ENCODE measurements at regions not wholly inside any gene's neighbourhood (a gene's known extent, or its start where the extent isn't known, plus 50 kb on each side); places are given as distances from the start of the nearest gene placed in this dataset.

- Histone ChIP-seq H3K9me3 (ENCODE audit: insufficient read depth, low read depth, low read length) (no peaks in the 10 kb centered on the region), H3K36me3 (ENCODE audit: insufficient read depth, low read length) (no peaks in the 10 kb centered on the region), H3K27me3 (ENCODE audit: insufficient read depth, low read length) (no peaks in the 10 kb centered on the region), H3K4me1 (ENCODE audit: insufficient read depth, low read length) (no peaks in the 10 kb centered on the region), H3K27ac (ENCODE audit: low read depth, low read length) (no peak overlapping the region), H3K9ac (ENCODE audit: low read depth, low read length) (no peak overlapping the region), H3K4me3 (ENCODE audit: low read length) (no peak overlapping the region)
- WGBS = 95% methylated on average over 9 of the region's 9 CpGs
Measured at GRCh38 chr10:57513637-57514036, 754.1 kb downstream of the IPMK start.

GRCh38 chr10:57507788-57508187 is 759.9 kb downstream of the IPMK start:
- H3K9me3 ChIP-seq (ENCODE audit: insufficient read depth, low read depth, low read length) = peaks cover 8% of the 10 kb centered on the region
- WGBS = 78% methylated on average over 5 of the region's 5 CpGs
- H3K36me3 ChIP-seq (ENCODE audit: insufficient read depth, low read length) = no peaks in the 10 kb centered on the region
- no peaks in the 10 kb centered on the region for H3K4me1 ChIP-seq (ENCODE audit: insufficient read depth, low read length)
- H3K27me3 ChIP-seq (ENCODE audit: insufficient read depth, low read length) = no peaks in the 10 kb centered on the region
- no peak overlapping the region for H3K27ac ChIP-seq (ENCODE audit: low read depth, low read length)
- H3K4me3 ChIP-seq (ENCODE audit: low read length) = no peak overlapping the region
- no peak overlapping the region for H3K9ac ChIP-seq (ENCODE audit: low read depth, low read length)

- Histone ChIP-seq H3K36me3 (ENCODE audit: insufficient read depth, low read length) (no peaks in the 10 kb centered on the region), H3K27me3 (ENCODE audit: insufficient read depth, low read length) (no peaks in the 10 kb centered on the region), H3K9ac (ENCODE audit: low read depth, low read length) (no peak overlapping the region), H3K4me1 (ENCODE audit: insufficient read depth, low read length) (no peaks in the 10 kb centered on the region), H3K9me3 (ENCODE audit: insufficient read depth, low read depth, low read length) (peaks cover 8% of the 10 kb centered on the region), H3K4me3 (ENCODE audit: low read length) (no peak overlapping the region), H3K27ac (ENCODE audit: low read depth, low read length) (no peak overlapping the region)
- WGBS = 89% methylated on average over 10 of the region's 10 CpGs
Measured at GRCh38 chr10:57506414-57507094, 761.1 kb downstream of the IPMK start.

- WGBS = 96% methylated on average over 2 of the region's 2 CpGs
Measured at GRCh38 chr10:57494486-57494885, 773.2 kb downstream of the IPMK start.

DNA sequence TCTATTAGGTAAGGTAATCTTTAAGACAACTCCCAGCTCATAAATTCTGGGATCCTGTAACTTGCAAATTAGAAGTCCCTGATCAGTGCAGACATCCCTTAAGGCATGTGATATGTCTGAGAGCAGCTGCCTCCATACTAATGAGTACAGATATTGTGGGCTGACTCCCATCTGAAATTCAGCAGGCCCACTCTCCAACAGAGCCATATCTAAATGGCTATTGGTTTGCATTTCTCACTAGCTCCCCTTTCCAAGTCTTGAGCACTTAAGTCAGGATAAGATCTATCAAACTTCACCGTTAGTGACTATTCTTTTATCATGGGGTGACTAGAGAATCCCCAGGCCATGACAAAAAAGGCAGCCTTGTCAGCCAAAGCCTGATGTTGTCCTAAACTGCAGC is 785.4 kb downstream of the IPMK start:
- H3K4me1 ChIP-seq (ENCODE audit: insufficient read depth, low read length) = no peaks in the 10 kb centered on the region
- no peak overlapping the region for H3K4me3 ChIP-seq (ENCODE audit: low read length)
- H3K9ac ChIP-seq (ENCODE audit: low read depth, low read length) = no peak overlapping the region
- no peaks in the 10 kb centered on the region for H3K9me3 ChIP-seq (ENCODE audit: insufficient read depth, low read depth, low read length)
- H3K27ac ChIP-seq (ENCODE audit: low read depth, low read length) = no peak overlapping the region
- H3K36me3 ChIP-seq (ENCODE audit: insufficient read depth, low read length) = no peaks in the 10 kb centered on the region
- WGBS = 87% methylated on average over 1 of the region's 1 CpG
- H3K27me3 ChIP-seq (ENCODE audit: insufficient read depth, low read length) = no peaks in the 10 kb centered on the region

More at GRCh38 chr10:57494486-57494885, 773.2 kb downstream of the IPMK start:
- Histone ChIP-seq H3K4me3 (ENCODE audit: low read length) (no peak overlapping the region), H3K4me1 (ENCODE audit: insufficient read depth, low read length) (no peaks in the 10 kb centered on the region), H3K36me3 (ENCODE audit: insufficient read depth, low read length) (no peaks in the 10 kb centered on the region), H3K9ac (ENCODE audit: low read depth, low read length) (no peak overlapping the region), H3K27ac (ENCODE audit: low read depth, low read length) (no peak overlapping the region), H3K27me3 (ENCODE audit: insufficient read depth, low read length) (no peaks in the 10 kb centered on the region), H3K9me3 (ENCODE audit: insufficient read depth, low read depth, low read length) (no peaks in the 10 kb centered on the region)

DNA sequence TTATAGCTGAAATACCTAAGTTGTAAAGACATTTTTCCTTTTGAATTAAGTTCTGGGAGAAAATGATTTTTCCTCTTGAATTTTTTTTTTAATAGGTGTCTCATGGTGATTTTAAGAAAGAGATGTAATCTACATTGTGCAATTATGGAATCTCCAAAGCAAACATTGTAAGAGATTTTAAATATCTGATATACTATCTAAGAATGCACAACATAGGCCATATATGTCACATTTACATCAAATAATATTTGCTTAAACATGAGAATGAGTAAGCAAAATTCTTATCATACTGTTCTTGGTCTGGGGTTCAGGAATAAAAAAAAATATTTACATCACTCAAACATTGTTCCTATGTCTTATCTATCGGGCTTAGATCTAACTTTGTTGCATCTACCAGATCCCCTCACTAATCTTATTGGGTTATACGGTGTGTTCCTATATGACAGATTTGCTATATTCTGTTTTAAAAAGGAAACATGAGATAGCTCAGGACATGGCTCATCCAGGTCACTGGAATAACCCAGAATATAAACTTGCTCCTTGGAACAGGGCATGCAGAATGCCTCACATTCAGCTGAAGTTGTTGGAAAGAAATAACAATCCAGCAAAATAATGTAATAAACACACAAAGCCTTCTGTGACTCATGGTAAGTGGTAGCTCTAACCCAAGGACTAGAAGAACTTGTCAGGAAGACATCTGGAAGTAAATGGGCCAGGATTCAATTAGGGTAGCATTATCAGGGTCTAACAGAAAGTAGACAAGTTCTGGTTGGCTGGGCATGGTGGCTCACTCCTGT is 794.7 kb downstream of the IPMK start:
- no peaks in the 10 kb centered on the region for H3K36me3 ChIP-seq (ENCODE audit: insufficient read depth, low read length)
- no peaks in the 10 kb centered on the region for H3K9me3 ChIP-seq (ENCODE audit: insufficient read depth, low read depth, low read length)
- no peak overlapping the region for H3K4me3 ChIP-seq (ENCODE audit: low read length)
- 100% methylated on average over 2 of the region's 2 CpGs for WGBS
- no peaks in the 10 kb centered on the region for H3K27me3 ChIP-seq (ENCODE audit: insufficient read depth, low read length)
- H3K4me1 ChIP-seq (ENCODE audit: insufficient read depth, low read length) = no peaks in the 10 kb centered on the region
- H3K27ac ChIP-seq (ENCODE audit: low read depth, low read length) = no peak overlapping the region
- H3K9ac ChIP-seq (ENCODE audit: low read depth, low read length) = no peak overlapping the region

DNA sequence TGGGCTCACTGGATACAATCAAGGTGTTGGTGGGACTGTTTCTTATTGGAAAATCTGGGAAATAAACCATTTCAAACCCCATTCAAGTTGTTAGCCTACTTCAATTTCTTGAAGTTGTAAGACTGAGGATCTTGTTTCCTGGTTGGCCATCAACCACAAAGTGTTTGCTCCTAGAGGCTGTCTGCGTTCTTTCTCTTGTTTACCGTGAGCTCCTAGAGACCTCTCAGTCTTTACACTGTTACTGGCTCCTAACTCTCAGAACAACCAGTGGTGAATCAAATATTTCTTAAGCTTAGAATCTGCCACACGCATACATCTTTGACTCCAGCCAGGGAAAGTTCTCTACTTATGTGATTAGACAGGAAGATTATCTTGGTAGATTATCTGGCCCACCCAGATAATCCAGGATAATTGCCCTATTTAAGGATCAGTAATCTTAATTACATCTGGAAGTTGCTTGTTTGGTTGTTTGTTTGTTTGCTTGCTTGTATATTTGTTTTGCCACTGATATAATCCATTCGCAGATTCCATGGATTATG is 798.7 kb downstream of the IPMK start:
- H3K4me1 ChIP-seq (ENCODE audit: insufficient read depth, low read length) = no peaks in the 10 kb centered on the region
- H3K9ac ChIP-seq (ENCODE audit: low read depth, low read length) = no peak overlapping the region
- no peaks in the 10 kb centered on the region for H3K27me3 ChIP-seq (ENCODE audit: insufficient read depth, low read length)
- no peaks in the 10 kb centered on the region for H3K36me3 ChIP-seq (ENCODE audit: insufficient read depth, low read length)
- H3K4me3 ChIP-seq (ENCODE audit: low read length) = no peak overlapping the region
- no peaks in the 10 kb centered on the region for H3K9me3 ChIP-seq (ENCODE audit: insufficient read depth, low read depth, low read length)
- WGBS = 93% methylated on average over 4 of the region's 4 CpGs
- H3K27ac ChIP-seq (ENCODE audit: low read depth, low read length) = no peak overlapping the region

DNA sequence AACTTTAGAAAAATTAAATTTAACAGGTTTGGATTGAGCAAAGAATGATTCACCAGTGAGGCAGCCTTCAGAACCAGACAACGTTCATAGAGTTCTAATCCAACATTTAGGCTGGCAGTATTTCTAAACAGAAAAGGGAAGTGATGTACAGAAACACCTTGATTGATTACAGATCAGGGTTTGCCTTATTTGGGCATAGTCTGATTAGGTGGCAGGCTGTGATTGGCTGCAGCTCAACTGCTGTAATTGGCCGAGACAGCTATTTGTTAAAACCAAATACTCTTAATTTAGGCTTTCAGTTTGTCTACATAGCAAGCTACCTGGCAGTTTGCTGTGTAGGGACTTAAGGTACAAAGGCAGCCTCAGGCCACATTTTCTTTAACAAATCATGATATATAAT is 802.5 kb downstream of the IPMK start:
- 95% methylated on average over 2 of the region's 2 CpGs for WGBS
- no peaks in the 10 kb centered on the region for H3K36me3 ChIP-seq (ENCODE audit: insufficient read depth, low read length)
- no peaks in the 10 kb centered on the region for H3K9me3 ChIP-seq (ENCODE audit: insufficient read depth, low read depth, low read length)
- no peak overlapping the region for H3K9ac ChIP-seq (ENCODE audit: low read depth, low read length)
- no peaks in the 10 kb centered on the region for H3K4me1 ChIP-seq (ENCODE audit: insufficient read depth, low read length)
- H3K4me3 ChIP-seq (ENCODE audit: low read length) = no peak overlapping the region
- H3K27ac ChIP-seq (ENCODE audit: low read depth, low read length) = no peak overlapping the region
- no peaks in the 10 kb centered on the region for H3K27me3 ChIP-seq (ENCODE audit: insufficient read depth, low read length)

DNA sequence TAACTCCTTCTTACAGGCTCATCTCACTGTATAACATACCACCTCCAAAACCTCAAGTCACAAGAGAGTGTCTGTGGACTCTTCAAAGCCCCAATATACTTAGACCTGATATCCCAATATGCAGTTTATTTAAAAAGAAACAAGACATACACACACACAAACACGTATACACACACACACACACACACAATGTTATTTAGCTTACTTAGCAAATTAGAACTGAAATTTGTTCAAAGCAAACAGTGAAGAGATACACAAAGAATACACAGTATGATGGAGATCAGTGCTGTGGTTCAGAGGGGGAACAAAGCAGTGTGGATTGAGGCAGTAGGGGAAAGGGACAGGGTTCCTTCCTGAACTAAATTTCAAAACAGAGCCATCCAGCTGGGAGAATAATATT is 807.2 kb downstream of the IPMK start:
- Histone ChIP-seq H3K9me3 (ENCODE audit: insufficient read depth, low read depth, low read length) (no peaks in the 10 kb centered on the region), H3K27me3 (ENCODE audit: insufficient read depth, low read length) (no peaks in the 10 kb centered on the region), H3K4me3 (ENCODE audit: low read length) (no peak overlapping the region), H3K36me3 (ENCODE audit: insufficient read depth, low read length) (no peaks in the 10 kb centered on the region), H3K4me1 (ENCODE audit: insufficient read depth, low read length) (no peaks in the 10 kb centered on the region), H3K9ac (ENCODE audit: low read depth, low read length) (no peak overlapping the region), H3K27ac (ENCODE audit: low read depth, low read length) (no peak overlapping the region)
- WGBS = 100% methylated on average over 1 of the region's 1 CpG

DNA sequence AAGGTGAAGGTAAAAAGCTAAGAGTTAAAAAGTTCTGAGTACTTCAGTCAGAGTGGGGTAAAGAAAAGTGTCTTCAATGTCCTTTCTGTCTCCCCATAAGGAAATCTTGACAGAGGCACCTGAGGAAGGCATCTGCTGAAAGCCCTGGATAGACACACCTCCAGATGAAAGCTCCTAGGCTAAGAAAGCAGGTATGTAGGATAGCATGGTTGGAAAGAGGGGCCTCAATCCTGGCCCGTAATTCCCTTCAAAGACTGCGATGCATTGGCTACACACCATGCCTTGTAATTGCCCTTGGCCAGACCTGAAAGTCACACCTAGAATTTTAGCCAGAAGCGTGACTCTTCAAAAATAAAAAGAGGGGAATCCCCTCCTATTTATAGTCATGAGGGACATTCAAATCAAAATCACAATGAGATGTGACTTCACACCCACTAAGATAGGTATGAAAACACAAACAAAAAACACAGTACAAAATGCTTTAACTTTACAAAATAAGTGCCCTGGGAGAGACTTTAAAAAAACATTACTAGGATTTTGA is 809.7 kb downstream of the IPMK start:
- 94% methylated on average over 3 of the region's 3 CpGs for WGBS
- no peak overlapping the region for H3K9ac ChIP-seq (ENCODE audit: low read depth, low read length)
- H3K4me1 ChIP-seq (ENCODE audit: insufficient read depth, low read length) = no peaks in the 10 kb centered on the region
- H3K36me3 ChIP-seq (ENCODE audit: insufficient read depth, low read length) = no peaks in the 10 kb centered on the region
- no peak overlapping the region for H3K4me3 ChIP-seq (ENCODE audit: low read length)
- H3K27me3 ChIP-seq (ENCODE audit: insufficient read depth, low read length) = no peaks in the 10 kb centered on the region
- no peak overlapping the region for H3K27ac ChIP-seq (ENCODE audit: low read depth, low read length)
- H3K9me3 ChIP-seq (ENCODE audit: insufficient read depth, low read depth, low read length) = no peaks in the 10 kb centered on the region

DNA sequence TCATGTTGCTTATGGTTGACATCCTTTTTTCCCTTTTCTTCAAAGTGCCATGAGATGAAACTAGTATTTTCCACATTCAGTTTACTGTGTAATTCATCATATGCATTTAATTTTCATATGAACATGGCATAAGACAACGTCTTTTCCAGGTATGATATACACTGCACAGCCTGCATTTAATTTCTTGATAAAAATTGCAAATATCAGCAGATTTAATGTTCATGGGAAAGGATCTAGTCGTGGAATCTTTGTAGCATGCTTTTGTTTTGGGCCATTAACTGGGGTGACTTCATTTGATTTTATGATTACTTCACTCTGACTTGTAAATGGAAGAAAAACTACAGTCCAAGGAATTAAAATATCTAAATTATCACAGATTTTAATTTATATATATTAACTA is 837.3 kb downstream of the IPMK start:
- WGBS = 90% methylated on average over 2 of the region's 2 CpGs
- Histone ChIP-seq H3K4me3 (ENCODE audit: low read length) (no peak overlapping the region), H3K27me3 (ENCODE audit: insufficient read depth, low read length) (no peaks in the 10 kb centered on the region), H3K9ac (ENCODE audit: low read depth, low read length) (no peak overlapping the region), H3K9me3 (ENCODE audit: insufficient read depth, low read depth, low read length) (no peaks in the 10 kb centered on the region), H3K4me1 (ENCODE audit: insufficient read depth, low read length) (no peaks in the 10 kb centered on the region), H3K36me3 (ENCODE audit: insufficient read depth, low read length) (no peaks in the 10 kb centered on the region), H3K27ac (ENCODE audit: low read depth, low read length) (no peak overlapping the region)
